GM23338 (cell line): ENCODE measurements at regions not wholly inside any gene's neighbourhood (a gene's known extent, or its start where the extent isn't known, plus 50 kb on each side); places are given as distances from the start of the nearest gene placed in this dataset.

Source experiments
- ATAC-seq: fragments of 200-7000 bp; cut with Tn5 transposase; 3 replicates; pipeline ENCODE4 v1.9.1; 2020
- DNase-seq: peaks from one replicate; pipeline ENCODE4 v3.0.0-alpha.2; 2015; ENCODE audit warnings: low spot score
- H2AFZ ChIP-seq: fragments of 200-600 bp; sonication (generic); 2 replicates; pipeline ENCODE4 v1.8.0; 2016; ENCODE audit warnings: antibody characterized with exemption, mild to moderate bottlenecking, moderate library complexity
- H3F3A ChIP-seq: fragments of 200-600 bp; sonication (generic); replicated peaks from 2 replicates; pipeline ENCODE4 v1.8.0; 2017; ENCODE audit warnings: antibody characterized with exemption, mixed run types, low read depth
- H3K27ac ChIP-seq: fragments of 200-600 bp; sonication (generic); 2 replicates; pipeline ENCODE4 v1.6.1; 2016; ENCODE audit warnings: low read depth
- H3K27me3 ChIP-seq: fragments of 200-600 bp; sonication (generic); 2 replicates; pipeline ENCODE4 v1.8.0; 2016; ENCODE audit warnings: mild to moderate bottlenecking, mixed run types, moderate library complexity; ENCODE audit not compliant: insufficient read depth
- H3K36me3 ChIP-seq: fragments of 200-600 bp; sonication (generic); 2 replicates; pipeline ENCODE4 v1.8.0; 2016; ENCODE audit warnings: mild to moderate bottlenecking; ENCODE audit not compliant: insufficient read depth
- H3K4me1 ChIP-seq: fragments of 200-600 bp; sonication (generic); 2 replicates; pipeline ENCODE4 v1.8.0; 2016; ENCODE audit warnings: mild to moderate bottlenecking, moderate library complexity; ENCODE audit not compliant: insufficient read depth
- H3K4me2 ChIP-seq: fragments of 200-600 bp; sonication (generic); 2 replicates; pipeline ENCODE4 v1.7.1; 2017; ENCODE audit warnings: mixed run types
- H3K4me3 ChIP-seq: fragments of 200-600 bp; sonication (generic); 2 replicates; pipeline ENCODE4 v1.6.1; 2016; ENCODE audit warnings: mixed run types
- H3K79me2 ChIP-seq: fragments of 200-600 bp; sonication (generic); replicated peaks from 2 replicates; pipeline ENCODE4 v1.8.0; 2017; ENCODE audit warnings: mild to moderate bottlenecking; ENCODE audit not compliant: insufficient read depth
- H3K9me2 ChIP-seq: fragments of 200-600 bp; sonication (generic); 2 replicates; pipeline ENCODE4 v1.8.0; 2017; ENCODE audit not compliant: insufficient read depth
- H4K20me1 ChIP-seq: fragments of 200-600 bp; sonication (generic); replicated peaks from 2 replicates; pipeline ENCODE4 v1.8.0; 2017; ENCODE audit warnings: mild to moderate bottlenecking; ENCODE audit not compliant: insufficient read depth
- H3K27ac Mint-ChIP-seq: 2 replicates; pipeline ENCODE4 v1.8.0; 2020; ENCODE audit warnings: inconsistent platforms, mild to moderate bottlenecking, moderate library complexity, mixed read lengths
- H3K27me3 Mint-ChIP-seq: 3 replicates; pipeline ENCODE4 v1.8.0; 2022; ENCODE audit warnings: low read depth, mild to moderate bottlenecking, moderate library complexity, mixed read lengths, inconsistent platforms; ENCODE audit not compliant: insufficient read depth, poor library complexity
- H3K36me3 Mint-ChIP-seq: 3 replicates; pipeline ENCODE4 v1.8.0; 2021; ENCODE audit warnings: low read depth, mild to moderate bottlenecking, inconsistent platforms, moderate library complexity, mixed read lengths
- H3K4me1 Mint-ChIP-seq: 3 replicates; pipeline ENCODE4 v1.8.0; 2020; ENCODE audit warnings: mild to moderate bottlenecking, inconsistent platforms, mixed read lengths
- H3K4me3 Mint-ChIP-seq: 3 replicates; pipeline ENCODE4 v1.8.0; 2021; ENCODE audit warnings: moderate library complexity, mild to moderate bottlenecking, inconsistent platforms, mixed read lengths
- H3K9me3 Mint-ChIP-seq: 3 replicates; pipeline ENCODE4 v1.8.0; 2020; ENCODE audit warnings: moderate library complexity, mild to moderate bottlenecking, inconsistent platforms, mixed read lengths
- CREB1 ChIP-seq: fragments of 250-450 bp; sonication (Bioruptor Pico); IDR thresholded peaks from 2 replicates; pipeline ENCODE4 v1.5.0; 2020; ENCODE audit warnings: low read depth, mild to moderate bottlenecking, moderate library complexity
- CTCF ChIP-seq, 2 experiments: fragments of 200-600 bp in 1 of 2; sonication (generic) in 1 of 2; conservative IDR thresholded peaks; 2 replicates each; pipeline versions ENCODE4 v1.5.1 to v1.6.1; 2016 to 2017; ENCODE audit warnings: antibody characterized with exemption in 2 of 2, low read depth in 2 of 2, mild to moderate bottlenecking in 2 of 2, moderate library complexity in 1 of 2
- EZH2 ChIP-seq: fragments of 200-600 bp; sonication (generic); IDR thresholded peaks from one replicate; pipeline ENCODE4 v1.8.0; 2017; ENCODE audit warnings: antibody characterized with exemption, mild to moderate bottlenecking, low read depth; ENCODE audit not compliant: unreplicated experiment
- EZH2phosphoT487 ChIP-seq: fragments of 200-600 bp; sonication (generic); IDR thresholded peaks from one replicate; pipeline ENCODE4 v1.8.1; 2018; ENCODE audit warnings: antibody characterized with exemption; ENCODE audit not compliant: unreplicated experiment
- JUNB ChIP-seq: IDR thresholded peaks from one replicate; pipeline ENCODE4 v1.6.1; 2016; ENCODE audit warnings: antibody characterized with exemption; ENCODE audit not compliant: unreplicated experiment
- NANOG ChIP-seq: IDR thresholded peaks from 2 replicates; pipeline ENCODE4 v1.6.1; 2016; ENCODE audit warnings: antibody characterized with exemption, borderline replicate concordance
- POLR2AphosphoS5 ChIP-seq: IDR thresholded peaks from 2 replicates; pipeline ENCODE4 v1.6.1; 2016; ENCODE audit warnings: antibody characterized with exemption, low read depth
- STAT1 ChIP-seq: IDR thresholded peaks from one replicate; pipeline ENCODE4 v1.6.1; 2016; ENCODE audit warnings: antibody characterized with exemption; ENCODE audit not compliant: unreplicated experiment
- ZNF114 ChIP-seq: fragments of 250-450 bp; sonication (Bioruptor Pico); IDR thresholded peaks from 2 replicates; pipeline ENCODE4 v1.5.0; 2020; ENCODE audit warnings: mild to moderate bottlenecking, moderate library complexity
- ZNF331 ChIP-seq: fragments of 250-450 bp; sonication (Bioruptor Pico); IDR thresholded peaks from 2 replicates; pipeline ENCODE4 v1.5.0; 2020; ENCODE audit warnings: low read depth, mild to moderate bottlenecking, moderate library complexity
- TF ChIP-seq, protein P1 (sequence below): IDR thresholded peaks from 2 replicates; pipeline ENCODE4 v1.6.1; 2016; ENCODE audit warnings: antibody characterized with exemption
- TF ChIP-seq, protein P2 (sequence below): fragments of 250-450 bp; sonication (Bioruptor Pico); IDR thresholded peaks from 2 replicates; pipeline ENCODE4 v1.5.0; 2020; ENCODE audit warnings: mild to moderate bottlenecking, moderate library complexity
- TF ChIP-seq, protein P3 (sequence below): IDR thresholded peaks from one replicate; pipeline ENCODE4 v1.6.1; 2018; ENCODE audit warnings: antibody characterized with exemption; ENCODE audit not compliant: unreplicated experiment

GRCh38 chr6:164128101-164128500, 713.6 kb downstream of the QKI start:
- Mint-ChIP-seq H3K4me1 (no peaks in the 10 kb centered on the region), H3K27ac (no peak overlapping the region), H3K9me3 (peaks cover 2% of the 10 kb centered on the region; the same call in 2 of the 3 replicates), H3K4me3 (no peak overlapping the region), H3K27me3 (peaks cover 3% of the 10 kb centered on the region), H3K36me3 (no peaks in the 10 kb centered on the region; the same call in 2 of the 3 replicates)
- Histone ChIP-seq H3F3A (no peaks in the 10 kb centered on the region), H3K4me2 (no peak overlapping the region), H3K36me3 (no peaks in the 10 kb centered on the region), H4K20me1 (no peaks in the 10 kb centered on the region), H3K4me3 (no peak overlapping the region), H3K27ac (no peak overlapping the region), H3K4me1 (no peaks in the 10 kb centered on the region), H2AFZ (no peak overlapping the region), H3K27me3 (no peaks in the 10 kb centered on the region), H3K9me2 (peaks cover 12% of the 10 kb centered on the region; the same call in 1 of the 2 replicates), H3K79me2 (no peaks in the 10 kb centered on the region)
- TF ChIP-seq ZNF331 (no peak), CREB1 (CRISPR knock-in tag) (no peak), CTCF (conservative IDR thresholded peaks at IDR 0.05; ENCODE audit: low read depth in 2 of 2) (no peak), NANOG (no peak), EZH2 (no peak), JUNB (no peak), ZNF114 (CRISPR knock-in tag) (no peak), POLR2AphosphoS5 (no peak), STAT1 (no peak), EZH2phosphoT487 (no peak)
- TF ChIP-seq, protein P1, sequence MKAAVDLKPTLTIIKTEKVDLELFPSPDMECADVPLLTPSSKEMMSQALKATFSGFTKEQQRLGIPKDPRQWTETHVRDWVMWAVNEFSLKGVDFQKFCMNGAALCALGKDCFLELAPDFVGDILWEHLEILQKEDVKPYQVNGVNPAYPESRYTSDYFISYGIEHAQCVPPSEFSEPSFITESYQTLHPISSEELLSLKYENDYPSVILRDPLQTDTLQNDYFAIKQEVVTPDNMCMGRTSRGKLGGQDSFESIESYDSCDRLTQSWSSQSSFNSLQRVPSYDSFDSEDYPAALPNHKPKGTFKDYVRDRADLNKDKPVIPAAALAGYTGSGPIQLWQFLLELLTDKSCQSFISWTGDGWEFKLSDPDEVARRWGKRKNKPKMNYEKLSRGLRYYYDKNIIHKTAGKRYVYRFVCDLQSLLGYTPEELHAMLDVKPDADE: no peak
- TF ChIP-seq, protein P2, sequence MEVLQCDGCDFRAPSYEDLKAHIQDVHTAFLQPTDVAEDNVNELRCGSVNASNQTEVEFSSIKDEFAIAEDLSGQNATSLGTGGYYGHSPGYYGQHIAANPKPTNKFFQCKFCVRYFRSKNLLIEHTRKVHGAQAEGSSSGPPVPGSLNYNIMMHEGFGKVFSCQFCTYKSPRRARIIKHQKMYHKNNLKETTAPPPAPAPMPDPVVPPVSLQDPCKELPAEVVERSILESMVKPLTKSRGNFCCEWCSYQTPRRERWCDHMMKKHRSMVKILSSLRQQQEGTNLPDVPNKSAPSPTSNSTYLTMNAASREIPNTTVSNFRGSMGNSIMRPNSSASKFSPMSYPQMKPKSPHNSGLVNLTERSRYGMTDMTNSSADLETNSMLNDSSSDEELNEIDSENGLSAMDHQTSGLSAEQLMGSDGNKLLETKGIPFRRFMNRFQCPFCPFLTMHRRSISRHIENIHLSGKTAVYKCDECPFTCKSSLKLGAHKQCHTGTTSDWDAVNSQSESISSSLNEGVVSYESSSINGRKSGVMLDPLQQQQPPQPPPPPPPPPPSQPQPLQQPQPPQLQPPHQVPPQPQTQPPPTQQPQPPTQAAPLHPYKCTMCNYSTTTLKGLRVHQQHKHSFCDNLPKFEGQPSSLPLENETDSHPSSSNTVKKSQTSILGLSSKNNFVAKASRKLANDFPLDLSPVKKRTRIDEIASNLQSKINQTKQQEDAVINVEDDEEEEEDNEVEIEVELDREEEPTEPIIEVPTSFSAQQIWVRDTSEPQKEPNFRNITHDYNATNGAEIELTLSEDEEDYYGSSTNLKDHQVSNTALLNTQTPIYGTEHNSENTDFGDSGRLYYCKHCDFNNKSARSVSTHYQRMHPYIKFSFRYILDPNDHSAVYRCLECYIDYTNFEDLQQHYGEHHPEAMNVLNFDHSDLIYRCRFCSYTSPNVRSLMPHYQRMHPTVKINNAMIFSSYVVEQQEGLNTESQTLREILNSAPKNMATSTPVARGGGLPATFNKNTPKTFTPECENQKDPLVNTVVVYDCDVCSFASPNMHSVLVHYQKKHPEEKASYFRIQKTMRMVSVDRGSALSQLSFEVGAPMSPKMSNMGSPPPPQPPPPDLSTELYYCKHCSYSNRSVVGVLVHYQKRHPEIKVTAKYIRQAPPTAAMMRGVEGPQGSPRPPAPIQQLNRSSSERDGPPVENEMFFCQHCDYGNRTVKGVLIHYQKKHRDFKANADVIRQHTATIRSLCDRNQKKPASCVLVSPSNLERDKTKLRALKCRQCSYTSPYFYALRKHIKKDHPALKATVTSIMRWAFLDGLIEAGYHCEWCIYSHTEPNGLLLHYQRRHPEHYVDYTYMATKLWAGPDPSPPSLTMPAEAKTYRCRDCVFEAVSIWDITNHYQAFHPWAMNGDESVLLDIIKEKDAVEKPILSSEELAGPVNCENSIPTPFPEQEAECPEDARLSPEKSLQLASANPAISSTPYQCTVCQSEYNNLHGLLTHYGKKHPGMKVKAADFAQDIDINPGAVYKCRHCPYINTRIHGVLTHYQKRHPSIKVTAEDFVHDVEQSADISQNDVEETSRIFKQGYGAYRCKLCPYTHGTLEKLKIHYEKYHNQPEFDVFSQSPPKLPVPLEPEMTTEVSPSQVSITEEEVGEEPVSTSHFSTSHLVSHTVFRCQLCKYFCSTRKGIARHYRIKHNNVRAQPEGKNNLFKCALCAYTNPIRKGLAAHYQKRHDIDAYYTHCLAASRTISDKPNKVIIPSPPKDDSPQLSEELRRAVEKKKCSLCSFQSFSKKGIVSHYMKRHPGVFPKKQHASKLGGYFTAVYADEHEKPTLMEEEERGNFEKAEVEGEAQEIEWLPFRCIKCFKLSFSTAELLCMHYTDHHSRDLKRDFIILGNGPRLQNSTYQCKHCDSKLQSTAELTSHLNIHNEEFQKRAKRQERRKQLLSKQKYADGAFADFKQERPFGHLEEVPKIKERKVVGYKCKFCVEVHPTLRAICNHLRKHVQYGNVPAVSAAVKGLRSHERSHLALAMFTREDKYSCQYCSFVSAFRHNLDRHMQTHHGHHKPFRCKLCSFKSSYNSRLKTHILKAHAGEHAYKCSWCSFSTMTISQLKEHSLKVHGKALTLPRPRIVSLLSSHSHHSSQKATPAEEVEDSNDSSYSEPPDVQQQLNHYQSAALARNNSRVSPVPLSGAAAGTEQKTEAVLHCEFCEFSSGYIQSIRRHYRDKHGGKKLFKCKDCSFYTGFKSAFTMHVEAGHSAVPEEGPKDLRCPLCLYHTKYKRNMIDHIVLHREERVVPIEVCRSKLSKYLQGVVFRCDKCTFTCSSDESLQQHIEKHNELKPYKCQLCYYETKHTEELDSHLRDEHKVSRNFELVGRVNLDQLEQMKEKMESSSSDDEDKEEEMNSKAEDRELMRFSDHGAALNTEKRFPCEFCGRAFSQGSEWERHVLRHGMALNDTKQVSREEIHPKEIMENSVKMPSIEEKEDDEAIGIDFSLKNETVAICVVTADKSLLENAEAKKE (CRISPR knock-in tag): no peak
- TF ChIP-seq, protein P3, sequence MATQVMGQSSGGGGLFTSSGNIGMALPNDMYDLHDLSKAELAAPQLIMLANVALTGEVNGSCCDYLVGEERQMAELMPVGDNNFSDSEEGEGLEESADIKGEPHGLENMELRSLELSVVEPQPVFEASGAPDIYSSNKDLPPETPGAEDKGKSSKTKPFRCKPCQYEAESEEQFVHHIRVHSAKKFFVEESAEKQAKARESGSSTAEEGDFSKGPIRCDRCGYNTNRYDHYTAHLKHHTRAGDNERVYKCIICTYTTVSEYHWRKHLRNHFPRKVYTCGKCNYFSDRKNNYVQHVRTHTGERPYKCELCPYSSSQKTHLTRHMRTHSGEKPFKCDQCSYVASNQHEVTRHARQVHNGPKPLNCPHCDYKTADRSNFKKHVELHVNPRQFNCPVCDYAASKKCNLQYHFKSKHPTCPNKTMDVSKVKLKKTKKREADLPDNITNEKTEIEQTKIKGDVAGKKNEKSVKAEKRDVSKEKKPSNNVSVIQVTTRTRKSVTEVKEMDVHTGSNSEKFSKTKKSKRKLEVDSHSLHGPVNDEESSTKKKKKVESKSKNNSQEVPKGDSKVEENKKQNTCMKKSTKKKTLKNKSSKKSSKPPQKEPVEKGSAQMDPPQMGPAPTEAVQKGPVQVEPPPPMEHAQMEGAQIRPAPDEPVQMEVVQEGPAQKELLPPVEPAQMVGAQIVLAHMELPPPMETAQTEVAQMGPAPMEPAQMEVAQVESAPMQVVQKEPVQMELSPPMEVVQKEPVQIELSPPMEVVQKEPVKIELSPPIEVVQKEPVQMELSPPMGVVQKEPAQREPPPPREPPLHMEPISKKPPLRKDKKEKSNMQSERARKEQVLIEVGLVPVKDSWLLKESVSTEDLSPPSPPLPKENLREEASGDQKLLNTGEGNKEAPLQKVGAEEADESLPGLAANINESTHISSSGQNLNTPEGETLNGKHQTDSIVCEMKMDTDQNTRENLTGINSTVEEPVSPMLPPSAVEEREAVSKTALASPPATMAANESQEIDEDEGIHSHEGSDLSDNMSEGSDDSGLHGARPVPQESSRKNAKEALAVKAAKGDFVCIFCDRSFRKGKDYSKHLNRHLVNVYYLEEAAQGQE: no peak
- DNase-seq: no peak
- ATAC-seq: no peak
